HG03457 (cell line): ENCODE measurements at regions not wholly inside any gene's neighbourhood (a gene's known extent, or its start where the extent isn't known, plus 50 kb on each side); places are given as distances from the start of the nearest gene placed in this dataset.

ENCODE experiments used
- ATAC-seq: cut with Tn5 transposase; IDR thresholded peaks from one replicate; pipeline ENCODE4 v1.9.1; 2021; ENCODE audit warnings: moderate number of reproducible peaks; ENCODE audit not compliant: unreplicated experiment

DNA sequence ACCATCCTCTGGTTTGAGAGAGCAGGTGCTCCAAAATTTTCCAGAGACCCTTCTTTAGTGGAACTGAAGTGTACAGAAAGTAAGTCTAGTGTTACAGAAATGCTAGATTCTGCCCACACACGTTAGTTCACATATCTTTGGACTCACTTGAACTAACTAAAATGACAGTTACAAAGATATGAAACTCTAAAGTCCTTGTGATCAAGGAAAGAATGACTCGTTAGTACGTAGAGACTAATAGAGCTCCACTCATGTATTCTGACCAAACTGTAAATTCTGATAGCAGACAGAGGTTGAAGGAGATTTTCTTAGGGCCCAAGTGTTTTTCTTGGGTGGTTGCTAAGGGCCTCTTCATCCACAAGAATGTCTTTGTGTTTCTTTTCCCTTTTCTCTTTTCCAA is 491.5 kb upstream of the B3GALT2 start:
- no peak for ATAC-seq

DNA sequence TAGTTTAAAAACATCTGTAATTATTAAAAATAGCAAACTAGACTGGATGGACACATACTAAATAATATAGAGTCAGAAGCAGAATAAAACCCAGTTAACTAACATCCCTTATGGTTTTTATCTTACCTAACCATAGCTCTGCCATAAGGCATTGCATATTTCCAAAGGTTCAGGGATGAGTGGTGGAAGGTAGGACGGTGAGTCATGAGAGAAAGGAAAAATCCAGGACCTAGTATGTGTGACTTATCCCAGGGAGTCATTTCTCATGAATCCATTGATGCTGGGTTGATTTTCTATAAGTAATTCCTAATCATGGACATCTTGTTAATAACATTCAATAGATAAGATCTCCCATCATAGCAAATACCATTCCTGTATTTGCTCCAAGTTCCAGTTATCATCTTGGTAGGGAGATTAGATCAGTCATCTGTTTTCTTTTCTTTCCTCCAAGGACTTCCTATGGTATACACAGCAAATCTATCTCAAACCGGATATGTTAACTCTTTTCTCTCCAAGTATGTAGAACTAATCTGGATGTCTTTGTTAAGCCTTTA is 490.7 kb upstream of the B3GALT2 start:
- ATAC-seq = no peak

DNA sequence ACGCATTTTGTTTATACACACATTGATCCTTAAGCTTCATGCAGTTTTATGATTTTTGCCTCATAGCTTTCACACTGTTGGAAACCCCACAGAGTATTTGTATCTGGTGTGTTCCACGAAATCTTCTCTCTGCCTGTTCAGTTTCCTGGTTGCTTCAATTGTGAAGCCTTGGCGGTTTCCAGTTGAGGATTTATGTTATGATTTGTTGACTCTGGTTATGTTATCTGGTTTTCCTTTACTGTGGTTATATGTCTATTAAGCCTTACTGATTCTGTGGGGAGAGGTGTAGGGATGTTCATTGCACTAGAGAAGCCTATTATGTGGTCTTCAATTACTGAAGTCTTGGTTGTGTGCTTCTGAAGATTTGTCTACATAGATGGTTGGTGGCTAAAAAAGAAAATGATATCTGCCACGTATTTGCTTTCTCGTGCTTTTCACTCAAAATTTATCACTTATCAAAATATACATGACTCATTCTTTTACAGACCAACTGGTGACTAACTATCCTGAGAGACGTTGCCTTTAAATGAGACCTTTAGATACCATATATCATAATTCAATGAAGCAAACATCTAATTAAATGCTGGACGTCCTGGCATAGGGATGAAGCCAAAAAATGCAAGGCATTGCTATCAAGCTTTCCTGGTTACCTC is 488.0 kb upstream of the B3GALT2 start:
- ATAC-seq = no peak

DNA sequence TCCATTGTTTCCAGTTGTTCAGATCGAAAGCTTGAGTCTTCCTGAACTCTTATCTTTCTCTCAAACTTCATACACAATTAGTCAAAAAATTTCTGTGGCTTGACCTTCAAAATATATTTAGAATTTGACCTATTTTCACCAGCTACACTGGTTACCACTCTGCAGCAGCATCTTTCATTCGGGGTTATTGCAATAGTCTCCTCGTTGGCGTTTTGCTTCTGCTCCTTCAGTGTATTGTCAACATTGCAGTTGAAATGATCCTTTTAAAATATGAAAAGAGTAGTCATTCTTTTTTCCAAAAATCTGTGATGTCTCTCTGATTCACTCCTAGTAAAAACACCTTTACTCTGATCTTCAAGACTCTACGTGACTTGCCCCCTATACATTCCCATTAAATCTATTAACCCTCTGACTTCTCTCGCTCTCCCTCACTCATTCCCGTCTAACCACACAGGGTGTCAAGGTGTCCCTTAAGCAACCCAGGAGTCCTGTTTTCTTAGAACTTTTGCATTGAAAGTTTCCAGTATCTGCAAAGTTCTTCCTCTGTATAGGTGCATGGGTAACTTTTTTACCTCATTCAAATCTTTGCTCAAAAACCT is 480.2 kb upstream of the B3GALT2 start:
- no peak for ATAC-seq

DNA sequence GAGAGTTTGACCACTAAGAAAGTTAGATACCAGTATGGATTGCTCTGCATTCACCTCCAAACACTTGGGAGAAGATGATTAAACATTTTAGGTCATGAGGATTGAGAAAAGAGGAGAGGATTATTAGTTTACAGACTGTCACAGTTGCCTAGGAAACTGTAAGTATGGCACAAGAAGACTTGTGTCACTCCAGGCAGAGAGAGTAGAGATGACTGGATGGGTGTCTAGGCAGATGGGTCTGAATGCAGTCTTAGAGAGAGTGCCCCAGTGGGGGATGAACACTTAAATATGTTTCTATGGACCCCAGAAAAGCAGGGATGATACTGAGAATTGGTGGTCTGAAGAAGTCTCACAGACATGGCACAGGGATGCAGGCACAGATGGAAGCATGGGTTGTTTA is 477.6 kb upstream of the B3GALT2 start:
- no peak for ATAC-seq

DNA sequence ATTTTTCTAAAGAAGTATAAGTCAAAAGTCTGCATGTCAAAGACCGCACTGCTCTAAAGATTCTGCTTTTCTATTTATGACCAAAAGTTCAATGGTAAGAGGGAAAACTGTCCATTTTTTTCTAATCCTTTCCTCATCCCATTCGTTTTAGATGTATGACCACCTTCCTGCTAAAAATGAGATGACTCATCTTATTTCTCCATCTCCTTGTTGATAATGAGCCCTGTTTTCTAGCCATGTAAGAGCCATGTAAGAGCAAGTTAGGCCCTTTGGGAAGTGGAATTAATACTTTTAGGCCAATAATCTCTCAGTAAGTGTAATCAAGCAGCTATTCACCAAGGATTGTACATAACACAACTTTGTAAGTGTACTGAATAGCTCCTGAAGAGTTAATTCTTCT is 475.6 kb upstream of the B3GALT2 start:
- ATAC-seq = no peak

DNA sequence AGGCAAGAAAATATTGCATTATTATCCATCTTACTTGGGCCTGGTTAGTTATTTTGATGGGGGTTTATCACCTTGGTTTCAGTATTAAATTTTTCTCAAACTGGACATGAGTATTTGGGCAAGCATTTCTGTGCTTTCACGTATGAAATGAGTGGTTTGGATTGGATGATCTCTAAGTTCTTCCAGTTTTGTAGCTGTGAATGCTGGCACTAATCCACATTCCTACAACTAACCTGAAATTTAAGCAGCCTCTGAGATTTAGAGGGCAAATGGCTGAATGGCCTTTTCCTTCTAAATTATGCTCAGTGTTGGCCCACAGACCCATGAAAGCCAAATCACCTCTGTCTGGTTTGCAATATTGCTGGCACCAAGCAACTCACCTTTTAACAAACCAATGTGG is 475.0 kb upstream of the B3GALT2 start:
- no peak for ATAC-seq

DNA sequence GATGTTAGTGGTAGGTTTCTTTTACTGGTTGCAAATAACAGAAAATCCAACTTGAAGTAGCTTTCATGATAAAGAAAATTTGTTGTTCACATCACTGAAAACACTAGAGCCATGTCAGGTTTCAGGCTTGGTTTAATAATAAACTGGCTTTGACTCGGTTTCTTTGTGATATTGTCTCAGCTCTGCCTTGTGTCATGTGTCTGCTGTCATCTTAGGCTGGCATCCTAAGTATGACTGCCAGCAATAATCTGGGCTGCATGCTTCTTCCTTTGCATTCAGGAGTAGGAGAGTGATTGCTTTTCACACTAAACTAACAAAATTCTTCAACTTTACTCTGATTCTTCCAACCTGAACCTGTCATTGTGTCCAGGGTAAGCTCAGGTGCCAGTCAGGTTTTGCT is 474.0 kb upstream of the B3GALT2 start:
- no peak for ATAC-seq

DNA sequence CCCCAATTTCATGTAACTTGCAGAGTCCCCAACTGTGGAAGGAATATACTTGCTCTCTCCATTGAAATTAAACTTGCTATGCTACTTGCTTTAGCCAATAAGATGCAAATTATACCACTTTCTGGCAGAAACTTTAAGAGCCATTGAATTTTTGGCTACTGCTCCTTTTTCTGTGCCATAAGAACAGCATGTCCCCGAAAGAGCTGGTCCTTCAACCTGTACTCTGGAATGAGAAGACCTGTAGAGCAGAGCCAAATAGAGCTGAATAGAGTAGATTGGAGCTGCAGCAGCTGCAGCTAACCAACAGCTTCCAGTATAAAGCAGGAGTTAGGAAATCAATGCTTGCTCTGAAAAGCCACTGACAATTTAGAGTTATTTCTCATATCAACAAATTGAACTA is 472.3 kb upstream of the B3GALT2 start:
- no peak for ATAC-seq

DNA sequence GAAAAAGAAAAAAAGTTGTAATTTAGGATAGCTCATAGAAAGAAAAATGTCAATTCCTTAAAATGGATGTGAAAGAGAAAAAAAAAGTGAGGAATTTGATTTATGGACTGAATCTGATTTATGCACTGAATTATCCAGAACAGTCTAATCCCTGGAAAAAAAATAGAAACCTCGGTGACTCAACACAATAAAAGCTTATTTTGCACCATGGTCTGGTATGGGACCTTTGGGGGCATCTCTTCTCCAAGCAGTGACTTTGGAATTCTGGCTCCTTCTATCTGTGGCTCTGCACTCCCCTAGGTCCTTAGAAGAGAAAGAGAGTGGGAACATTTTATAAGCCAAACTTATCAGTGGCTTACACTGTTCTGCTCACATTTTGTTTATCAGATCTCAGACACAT is 471.7 kb upstream of the B3GALT2 start:
- ATAC-seq = no peak

DNA sequence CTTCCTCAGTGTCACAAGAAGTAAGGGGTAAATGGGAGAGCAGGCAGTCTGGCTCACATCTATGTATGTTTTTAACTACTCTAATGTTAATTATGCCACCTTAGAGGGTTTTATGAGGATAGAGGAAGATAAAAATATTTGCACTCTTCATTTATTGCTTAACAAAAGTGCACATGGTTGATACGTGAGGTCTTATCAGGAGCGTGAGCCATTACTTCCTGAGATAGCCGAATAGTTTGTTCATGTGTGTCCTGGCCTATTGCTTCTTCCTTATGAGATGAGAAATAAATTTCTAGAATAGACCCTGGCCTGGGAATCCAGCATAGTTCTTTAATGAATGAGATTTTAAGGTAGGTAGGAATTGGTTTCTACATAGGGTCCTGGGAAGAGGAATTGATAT is 471.1 kb upstream of the B3GALT2 start:
- ATAC-seq = no peak

DNA sequence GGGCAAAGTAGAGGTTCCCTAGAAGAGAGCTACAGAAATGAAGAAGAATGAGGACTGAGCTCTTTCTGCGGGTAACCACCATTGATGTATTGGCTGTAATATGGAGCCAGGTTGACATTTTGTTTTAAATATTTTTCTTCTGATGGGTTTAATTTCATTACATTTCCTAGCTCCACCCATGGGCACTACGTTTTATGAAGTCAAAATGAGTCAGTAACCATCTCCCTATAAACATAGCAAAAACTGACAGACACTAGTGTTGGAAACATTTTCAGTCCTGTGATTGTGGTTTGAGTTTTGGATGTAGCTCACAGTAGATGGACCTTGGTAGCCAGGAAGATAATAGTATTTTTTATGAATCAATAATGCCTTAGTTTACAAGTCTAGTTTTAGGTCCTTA is 470.4 kb upstream of the B3GALT2 start:
- no peak for ATAC-seq

DNA sequence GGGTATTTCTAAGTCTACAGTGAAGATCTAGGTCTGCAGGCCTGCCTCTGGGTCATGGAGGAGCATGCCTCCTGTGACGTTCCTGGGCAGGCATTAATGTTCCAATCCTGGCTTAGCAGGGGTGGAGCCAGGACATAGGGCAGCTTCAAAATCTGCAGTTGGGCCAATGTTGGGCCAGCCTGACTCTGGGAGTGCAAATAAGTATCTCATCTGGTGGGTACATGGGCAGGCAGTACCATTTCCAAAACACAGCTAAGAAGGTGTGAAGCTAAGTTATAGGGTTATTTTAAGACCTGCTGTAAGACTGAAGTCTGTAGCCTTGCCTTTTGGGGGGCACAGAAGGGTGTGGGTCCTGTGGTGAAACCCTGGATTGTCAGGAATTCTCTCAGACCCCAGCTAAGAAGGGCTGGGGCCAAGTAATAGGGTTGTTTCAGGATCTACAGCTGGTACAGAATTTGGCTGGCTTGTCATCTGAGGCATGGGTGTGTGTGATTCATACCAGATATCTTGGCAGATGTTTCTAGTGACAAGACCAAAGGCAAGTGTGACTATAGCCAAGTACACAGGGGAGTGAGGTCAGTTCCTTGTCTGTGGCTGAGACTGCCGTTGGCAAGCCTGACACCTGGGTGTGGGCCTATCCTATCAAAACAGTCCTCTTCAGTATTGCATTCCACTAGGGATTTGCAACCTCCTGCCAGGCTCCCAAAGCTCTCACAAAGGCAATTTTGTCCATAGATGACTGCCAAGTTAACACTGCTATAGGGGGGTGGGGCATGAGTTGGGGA is 468.7 kb upstream of the B3GALT2 start:
- ATAC-seq = no peak

DNA sequence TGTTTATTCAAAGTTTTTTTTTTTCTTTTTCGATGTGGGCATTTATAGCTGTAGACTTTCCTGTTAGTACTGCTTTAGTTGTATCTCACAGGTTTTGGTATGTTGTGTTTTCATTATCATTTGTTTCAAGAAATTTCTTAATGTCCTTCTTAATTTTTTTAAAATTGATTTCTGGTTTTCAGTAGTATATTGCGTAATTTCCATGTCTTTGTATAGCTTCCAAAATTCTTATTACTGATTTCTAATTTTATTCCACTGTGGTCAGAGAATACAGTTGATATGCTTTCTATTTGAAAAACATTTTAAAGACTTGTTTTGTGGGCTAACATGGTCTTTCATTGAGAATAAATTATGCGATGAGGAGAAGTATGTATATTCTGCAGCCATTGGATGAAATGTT is 463.2 kb upstream of the B3GALT2 start:
- no peak for ATAC-seq

DNA sequence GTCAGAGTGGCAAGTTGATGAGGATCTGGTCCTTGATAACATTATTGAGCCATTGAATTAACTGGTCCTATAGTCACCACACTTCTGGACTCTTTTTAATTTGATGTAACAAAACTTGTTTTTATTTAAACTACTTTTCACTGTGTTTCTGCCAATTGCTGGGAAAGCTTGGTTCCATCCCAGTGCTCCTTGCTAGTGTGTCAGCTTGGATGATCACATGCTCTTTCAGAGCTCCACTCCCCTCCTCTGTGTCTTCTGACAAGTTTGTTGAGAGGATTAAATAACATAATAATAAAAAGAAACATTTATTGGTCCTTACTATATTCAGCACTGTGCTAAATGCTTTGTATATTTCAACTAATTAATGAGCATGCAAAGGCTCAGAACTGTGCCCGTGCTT is 448.5 kb upstream of the B3GALT2 start:
- ATAC-seq = no peak

DNA sequence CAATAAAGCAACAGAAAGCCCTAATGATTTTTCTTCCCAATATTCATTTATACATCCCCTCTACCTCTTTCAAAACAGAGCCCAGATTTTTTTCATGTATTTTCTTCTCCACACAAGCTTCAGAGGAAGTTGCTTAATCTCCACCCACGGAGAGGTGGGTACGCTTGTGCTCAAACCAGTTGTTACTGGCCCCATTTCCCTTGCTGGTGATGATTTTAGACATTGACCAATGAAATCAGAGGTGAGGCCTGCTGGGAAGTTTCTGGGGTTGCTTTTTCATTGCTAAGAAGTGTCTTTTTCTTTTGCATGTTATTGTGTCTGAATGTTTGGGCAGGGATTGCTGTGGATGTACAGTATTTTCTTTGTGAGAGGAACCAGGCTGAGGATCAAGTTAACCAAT is 448.1 kb upstream of the B3GALT2 start:
- no peak for ATAC-seq

DNA sequence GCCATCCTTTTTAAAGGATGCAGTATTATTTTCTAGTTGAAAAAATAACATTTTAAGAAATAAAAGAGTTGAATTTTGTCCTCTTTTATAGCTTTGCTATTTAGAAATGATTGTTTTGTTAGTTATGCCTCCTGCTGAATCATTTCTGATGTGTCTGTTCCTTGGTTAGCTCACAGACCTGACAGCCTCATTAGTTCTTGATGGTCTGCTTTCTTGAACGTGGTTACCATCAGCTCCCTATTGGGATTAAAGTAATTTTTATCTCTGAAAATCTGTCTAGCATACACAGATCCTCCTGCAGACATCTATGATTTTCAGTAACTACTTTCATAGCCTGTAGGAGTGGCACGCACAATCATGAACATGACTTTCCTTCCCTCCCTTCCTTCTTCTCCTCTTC is 447.6 kb upstream of the B3GALT2 start:
- no peak for ATAC-seq

DNA sequence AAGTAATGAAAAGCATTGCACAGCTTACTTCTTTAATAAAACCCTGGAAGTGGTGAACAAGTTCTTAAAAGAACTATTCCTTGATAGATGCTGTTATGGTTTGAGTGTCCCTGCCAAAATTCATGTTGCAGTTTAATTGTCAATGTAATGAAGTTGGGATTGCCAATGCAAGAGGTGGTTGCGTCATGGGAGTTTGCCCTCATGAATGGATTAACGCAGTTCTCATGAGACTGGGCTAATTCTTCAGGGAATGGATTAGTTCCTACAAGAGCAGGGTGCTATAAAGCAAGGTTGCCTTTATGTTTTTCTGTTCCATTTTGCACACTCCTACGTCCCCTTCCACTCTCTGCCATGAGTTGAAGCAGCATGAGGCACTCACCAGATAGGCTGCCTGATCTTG is 446.7 kb upstream of the B3GALT2 start:
- ATAC-seq = no peak

DNA sequence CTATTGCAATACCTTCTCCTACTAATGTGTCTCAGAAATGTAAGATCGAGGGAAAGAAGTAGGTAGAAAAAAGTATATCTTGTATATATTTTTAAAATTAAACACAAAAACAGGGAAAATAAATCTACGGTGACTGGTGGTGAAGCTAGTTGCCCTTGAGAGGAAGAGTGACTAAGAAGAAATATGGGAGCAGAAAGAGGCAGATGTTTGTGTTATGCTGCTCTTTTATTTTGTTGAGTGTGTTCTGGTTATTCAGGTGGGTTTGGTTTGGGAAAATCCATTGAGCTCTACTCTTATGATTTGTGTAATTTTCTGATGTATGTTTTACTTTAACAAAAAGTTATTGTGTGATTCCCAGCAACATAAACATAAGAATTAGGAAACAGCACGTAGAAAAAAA is 444.9 kb upstream of the B3GALT2 start:
- no peak for ATAC-seq

DNA sequence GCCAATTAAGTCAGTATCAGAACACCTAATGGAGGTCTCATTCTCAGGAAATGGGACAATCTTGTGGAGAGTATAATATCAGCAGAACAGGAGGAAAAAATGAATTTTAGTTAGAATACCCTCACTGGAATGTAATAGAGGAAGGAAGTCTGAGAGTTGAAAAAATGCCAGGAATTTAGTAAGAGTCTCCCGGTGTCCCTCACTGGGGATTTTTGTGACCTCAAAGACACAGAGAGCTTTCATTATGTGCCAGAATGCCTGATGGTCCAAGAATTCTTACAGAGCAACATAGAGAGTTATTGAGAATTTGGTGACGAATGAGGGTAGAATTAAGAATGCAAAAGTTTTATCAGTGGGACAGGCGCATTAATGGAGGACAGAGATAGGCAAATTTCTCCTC is 443.5 kb upstream of the B3GALT2 start:
- ATAC-seq = no peak

DNA sequence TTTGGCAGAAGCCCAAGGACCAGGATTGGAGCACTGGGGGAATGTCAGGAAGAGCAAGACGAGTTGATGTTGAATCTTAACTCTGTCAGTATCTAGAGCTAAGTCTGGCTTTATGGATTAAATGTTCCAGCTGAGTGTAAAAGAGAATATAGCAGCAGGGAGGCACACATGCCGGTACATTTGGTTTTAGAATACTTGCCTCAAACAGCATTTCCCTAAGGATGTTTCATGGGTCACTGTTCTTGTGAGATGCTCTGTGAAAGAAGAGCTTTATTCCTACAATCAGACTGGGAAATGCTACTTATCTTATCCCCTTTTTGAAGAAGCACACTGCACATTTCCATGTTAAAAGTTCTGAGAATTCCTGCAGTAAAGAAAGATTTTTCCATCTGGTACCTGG is 440.3 kb upstream of the B3GALT2 start:
- no peak for ATAC-seq

DNA sequence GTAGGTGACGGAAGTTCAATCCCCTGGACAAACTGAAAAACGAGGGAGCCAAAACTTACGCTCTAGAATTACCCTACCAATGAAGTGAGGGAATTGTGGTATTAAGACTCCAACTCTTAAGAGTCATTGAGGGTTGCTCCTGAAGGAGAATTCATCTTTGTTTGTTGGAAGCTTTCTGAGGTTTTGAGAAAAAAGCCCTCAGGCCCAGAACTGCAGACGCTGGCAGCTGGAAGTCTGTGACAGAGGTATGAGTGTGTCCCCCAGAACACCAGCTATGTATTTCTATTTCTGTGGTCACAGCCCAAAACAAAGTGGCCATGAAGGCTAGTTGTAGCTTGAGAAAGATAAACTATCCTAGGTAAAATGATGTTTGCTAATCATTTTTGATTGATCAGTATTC is 438.8 kb upstream of the B3GALT2 start:
- no peak for ATAC-seq
